GM10266 (cell line): ENCODE measurements at regions not wholly inside any gene's neighbourhood (a gene's known extent, or its start where the extent isn't known, plus 50 kb on each side); places are given as distances from the start of the nearest gene placed in this dataset.

Experiments used
- DNase-seq: peaks from one replicate; pipeline ENCODE4 v3.0.0; 2012; ENCODE audit errors: extremely low spot score
- CTCF ChIP-seq: IDR thresholded peaks from 2 replicates; pipeline ENCODE4 v1.5.1; 2012; ENCODE audit warnings: mild to moderate bottlenecking, low read depth; ENCODE audit not compliant: control insufficient read depth, insufficient read depth; ENCODE audit errors: missing control alignments

- DNase-seq: no peak
- TF ChIP-seq CTCF: no peak
Observed at GRCh38 chr22:47281126-47282106, 519.0 kb downstream of the TBC1D22A start.

- TF ChIP-seq CTCF: no peak
- no peak for DNase-seq
Observed at GRCh38 chr22:47280301-47280700, 517.9 kb downstream of the TBC1D22A start.

GRCh38 chr22:47279746-47280145, 517.3 kb downstream of the TBC1D22A start:
- TF ChIP-seq CTCF: no peak
- no peak for DNase-seq

- no peak for DNase-seq
- no peak for TF ChIP-seq CTCF
Observed at GRCh38 chr22:47279337-47279736, 516.9 kb downstream of the TBC1D22A start.

- no peak for TF ChIP-seq CTCF
- no peak for DNase-seq
Observed at GRCh38 chr22:47278655-47279054, 516.2 kb downstream of the TBC1D22A start.

GRCh38 chr22:47277531-47277930, 515.1 kb downstream of the TBC1D22A start:
- no peak for TF ChIP-seq CTCF
- no peak for DNase-seq

- DNase-seq: no peak
- no peak for TF ChIP-seq CTCF
Observed at GRCh38 chr22:47276991-47277390, 514.5 kb downstream of the TBC1D22A start.
